ENCODE measurements at regions not wholly inside any gene's neighbourhood (a gene's known extent, or its start where the extent isn't known, plus 50 kb on each side); places are given as distances from the start of the nearest gene placed in this dataset.

DNA sequence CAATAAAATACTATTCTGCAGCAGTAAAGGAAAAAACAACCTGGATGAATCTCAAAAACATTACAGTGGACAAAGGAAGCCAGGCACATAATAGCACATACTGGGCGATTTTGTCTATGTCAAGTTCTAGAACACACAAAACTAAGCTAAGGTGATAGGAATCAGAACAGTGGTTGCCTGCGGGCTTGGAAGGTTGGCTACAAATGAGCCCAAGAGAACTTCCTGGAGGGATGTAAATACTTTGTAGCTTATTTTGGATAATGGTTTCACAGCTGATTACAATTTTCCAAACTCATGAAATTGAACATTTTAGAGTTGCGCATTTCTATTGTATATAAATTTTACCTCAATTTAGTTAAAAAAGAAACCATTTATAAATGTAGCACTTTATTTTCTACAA lies 67.6 kb upstream of the CES5A start:
- Mint-ChIP-seq H3K9me3 (ENCODE audit: unreplicated experiment) (no peaks in the 10 kb centered on the region), H3K4me1 (ENCODE audit: low read depth, unreplicated experiment) (peaks cover 4% of the 10 kb centered on the region), H3K36me3 (ENCODE audit: unreplicated experiment) (no peaks in the 10 kb centered on the region), H3K27me3 (ENCODE audit: unreplicated experiment) (no peaks in the 10 kb centered on the region), H3K27ac (ENCODE audit: unreplicated experiment) (no peak overlapping the region), H3K4me3 (ENCODE audit: unreplicated experiment) (no peak overlapping the region)
- TF ChIP-seq, protein P1, sequence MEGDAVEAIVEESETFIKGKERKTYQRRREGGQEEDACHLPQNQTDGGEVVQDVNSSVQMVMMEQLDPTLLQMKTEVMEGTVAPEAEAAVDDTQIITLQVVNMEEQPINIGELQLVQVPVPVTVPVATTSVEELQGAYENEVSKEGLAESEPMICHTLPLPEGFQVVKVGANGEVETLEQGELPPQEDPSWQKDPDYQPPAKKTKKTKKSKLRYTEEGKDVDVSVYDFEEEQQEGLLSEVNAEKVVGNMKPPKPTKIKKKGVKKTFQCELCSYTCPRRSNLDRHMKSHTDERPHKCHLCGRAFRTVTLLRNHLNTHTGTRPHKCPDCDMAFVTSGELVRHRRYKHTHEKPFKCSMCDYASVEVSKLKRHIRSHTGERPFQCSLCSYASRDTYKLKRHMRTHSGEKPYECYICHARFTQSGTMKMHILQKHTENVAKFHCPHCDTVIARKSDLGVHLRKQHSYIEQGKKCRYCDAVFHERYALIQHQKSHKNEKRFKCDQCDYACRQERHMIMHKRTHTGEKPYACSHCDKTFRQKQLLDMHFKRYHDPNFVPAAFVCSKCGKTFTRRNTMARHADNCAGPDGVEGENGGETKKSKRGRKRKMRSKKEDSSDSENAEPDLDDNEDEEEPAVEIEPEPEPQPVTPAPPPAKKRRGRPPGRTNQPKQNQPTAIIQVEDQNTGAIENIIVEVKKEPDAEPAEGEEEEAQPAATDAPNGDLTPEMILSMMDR (IDR thresholded peaks at IDR 0.05; ENCODE audit: partially characterized antibody, unreplicated experiment): no peak
- no peak for DNase-seq

DNA sequence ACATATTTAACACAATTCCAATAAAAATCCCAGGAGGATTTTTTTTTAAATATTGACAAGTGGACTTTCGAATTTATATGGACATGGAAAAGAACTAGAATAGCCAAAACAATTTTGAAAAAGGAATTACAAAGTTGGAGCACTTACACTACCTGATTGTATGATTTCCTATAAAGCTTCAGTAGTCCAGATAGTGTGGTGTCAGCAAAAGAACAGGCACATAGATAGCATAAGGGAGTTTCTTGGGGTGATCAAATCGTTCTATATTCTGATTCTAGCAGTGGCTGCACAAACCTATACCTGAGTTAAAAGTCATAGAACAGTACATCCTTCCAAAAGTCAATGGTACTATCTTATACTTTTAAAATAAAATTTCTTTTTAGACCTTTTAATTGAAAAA lies 66.4 kb upstream of the CES5A start:
- Mint-ChIP-seq H3K27me3 (ENCODE audit: unreplicated experiment) (no peaks in the 10 kb centered on the region), H3K9me3 (ENCODE audit: unreplicated experiment) (no peaks in the 10 kb centered on the region), H3K36me3 (ENCODE audit: unreplicated experiment) (no peaks in the 10 kb centered on the region), H3K27ac (ENCODE audit: unreplicated experiment) (no peak overlapping the region), H3K4me3 (ENCODE audit: unreplicated experiment) (no peak overlapping the region), H3K4me1 (ENCODE audit: low read depth, unreplicated experiment) (peaks cover 4% of the 10 kb centered on the region)
- no peak for DNase-seq
- TF ChIP-seq, protein P1 (IDR thresholded peaks at IDR 0.05; ENCODE audit: partially characterized antibody, unreplicated experiment): no peak

DNA sequence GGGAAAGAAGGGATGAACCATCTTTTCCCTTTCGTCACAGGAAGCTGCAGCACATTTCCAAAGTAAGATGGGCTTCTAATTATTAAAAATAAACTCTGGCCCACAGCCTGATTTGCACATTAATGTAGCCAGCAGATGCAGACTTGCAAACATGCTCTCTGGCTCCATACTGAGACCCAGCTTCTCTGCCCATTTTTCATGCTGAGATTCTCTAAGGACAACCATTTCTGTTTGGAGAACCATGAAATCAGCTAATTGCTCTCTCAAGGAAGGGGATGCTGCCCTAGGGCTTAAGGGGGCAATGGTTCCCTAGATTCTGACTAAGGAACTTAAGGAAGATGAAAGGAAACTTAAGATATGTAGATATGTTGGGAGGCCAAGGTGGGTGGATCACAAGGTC lies 63.0 kb upstream of the CES5A start:
- H3K36me3 Mint-ChIP-seq (ENCODE audit: unreplicated experiment): peaks cover 10% of the 10 kb centered on the region
- TF ChIP-seq, protein P1 (IDR thresholded peaks at IDR 0.05; ENCODE audit: partially characterized antibody, unreplicated experiment): no peak
- H3K4me3 Mint-ChIP-seq (ENCODE audit: unreplicated experiment): no peak overlapping the region
- H3K9me3 Mint-ChIP-seq (ENCODE audit: unreplicated experiment): no peaks in the 10 kb centered on the region
- H3K4me1 Mint-ChIP-seq (ENCODE audit: low read depth, unreplicated experiment): no peaks in the 10 kb centered on the region
- no peak for DNase-seq
- no peaks in the 10 kb centered on the region for H3K27me3 Mint-ChIP-seq (ENCODE audit: unreplicated experiment)
- H3K27ac Mint-ChIP-seq (ENCODE audit: unreplicated experiment): no peak overlapping the region

DNA sequence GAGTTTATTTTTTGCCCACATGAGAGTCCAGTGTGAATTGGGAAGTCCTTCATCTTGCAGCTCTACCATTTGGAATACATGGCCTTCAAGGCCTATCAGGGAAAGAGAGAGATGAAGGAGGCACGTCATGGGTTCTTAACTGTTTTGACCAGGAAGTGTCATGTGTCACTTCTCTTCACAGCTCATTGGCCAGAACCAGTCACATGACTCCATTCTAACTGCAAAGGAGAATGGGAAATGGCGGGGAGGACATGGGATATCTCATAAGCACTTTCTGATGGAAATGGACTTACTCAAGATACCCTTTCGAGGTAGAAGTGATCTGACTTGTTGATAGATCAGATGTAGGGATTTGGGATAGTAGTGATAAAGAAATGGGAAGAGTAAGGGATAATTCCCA lies 57.9 kb upstream of the CES5A start:
- Mint-ChIP-seq H3K27me3 (ENCODE audit: unreplicated experiment) (no peaks in the 10 kb centered on the region), H3K9me3 (ENCODE audit: unreplicated experiment) (no peaks in the 10 kb centered on the region), H3K36me3 (ENCODE audit: unreplicated experiment) (peaks cover 10% of the 10 kb centered on the region), H3K27ac (ENCODE audit: unreplicated experiment) (no peak overlapping the region), H3K4me3 (ENCODE audit: unreplicated experiment) (no peak overlapping the region), H3K4me1 (ENCODE audit: low read depth, unreplicated experiment) (no peaks in the 10 kb centered on the region)
- DNase-seq: no peak
- TF ChIP-seq, protein P1 (IDR thresholded peaks at IDR 0.05; ENCODE audit: partially characterized antibody, unreplicated experiment): no peak

DNA sequence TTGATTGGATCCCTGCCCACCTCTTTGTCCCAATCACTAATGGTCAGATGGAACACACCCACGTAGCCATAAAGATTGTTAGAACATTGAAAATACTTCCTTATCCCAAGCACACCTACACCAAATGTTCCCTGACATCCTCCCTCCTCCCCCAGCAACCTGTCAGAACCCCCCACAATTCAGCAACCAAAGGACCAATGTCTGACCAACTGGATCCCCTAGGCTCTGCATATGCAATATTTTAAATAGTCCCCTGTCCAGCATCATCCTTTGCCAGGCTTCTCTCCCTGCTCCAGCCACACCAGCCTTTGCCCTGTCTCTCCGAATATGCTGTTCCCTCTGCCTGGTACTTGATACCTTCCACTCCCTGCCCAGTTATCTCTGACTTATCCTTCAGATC lies 54.9 kb upstream of the CES5A start:
- TF ChIP-seq, protein P1 (IDR thresholded peaks at IDR 0.05; ENCODE audit: partially characterized antibody, unreplicated experiment): no peak
- no peaks in the 10 kb centered on the region for H3K36me3 Mint-ChIP-seq (ENCODE audit: unreplicated experiment)

More for the DNA sequence above, 54.9 kb upstream of the CES5A start:
- Mint-ChIP-seq H3K27ac (ENCODE audit: unreplicated experiment) (no peak overlapping the region), H3K27me3 (ENCODE audit: unreplicated experiment) (no peaks in the 10 kb centered on the region), H3K9me3 (ENCODE audit: unreplicated experiment) (no peaks in the 10 kb centered on the region), H3K4me3 (ENCODE audit: unreplicated experiment) (no peak overlapping the region), H3K4me1 (ENCODE audit: low read depth, unreplicated experiment) (peaks cover 3% of the 10 kb centered on the region)
- DNase-seq: no peak
